ENCODE measurements at regions not wholly inside any gene's neighbourhood (a gene's known extent, or its start where the extent isn't known, plus 50 kb on each side); places are given as distances from the start of the nearest gene placed in this dataset.

- no peak for DNase-seq
Observed at GRCh38 chr4:180103794-180104193, 2139.4 kb upstream of the TENM3 start.

GRCh38 chr4:180105362-180105761, 2137.8 kb upstream of the TENM3 start:
- no peak for DNase-seq

GRCh38 chr4:180106122-180106521, 2137.1 kb upstream of the TENM3 start:
- DNase-seq, result no peak

GRCh38 chr4:180106997-180107396, 2136.2 kb upstream of the TENM3 start:
- no peak for DNase-seq

DNA sequence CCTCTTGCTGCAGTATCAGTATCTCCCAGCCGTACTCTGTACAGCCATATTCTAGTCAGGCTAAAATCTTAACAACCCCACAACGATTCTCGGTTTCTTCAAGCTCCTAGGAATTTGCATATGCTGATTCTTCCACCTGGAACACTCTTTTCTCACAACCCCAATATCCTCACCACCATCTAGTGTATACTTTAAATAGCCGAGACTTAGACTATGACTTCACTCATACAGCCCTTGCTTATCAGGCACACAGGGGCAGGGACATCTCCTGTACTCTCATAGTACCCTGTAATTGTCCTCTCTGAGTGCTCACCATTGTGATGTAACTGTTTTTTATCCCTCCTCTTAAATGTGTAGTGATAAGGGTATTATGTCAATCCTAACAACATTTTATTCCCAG, 2126.4 kb upstream of the TENM3 start:
- DNase-seq, result no peak

- DNase-seq, result no peak
Observed at GRCh38 chr4:180120068-180120467, 2123.1 kb upstream of the TENM3 start.

- no peak for DNase-seq
Observed at GRCh38 chr4:180134091-180134866, 2108.9 kb upstream of the TENM3 start.

DNA sequence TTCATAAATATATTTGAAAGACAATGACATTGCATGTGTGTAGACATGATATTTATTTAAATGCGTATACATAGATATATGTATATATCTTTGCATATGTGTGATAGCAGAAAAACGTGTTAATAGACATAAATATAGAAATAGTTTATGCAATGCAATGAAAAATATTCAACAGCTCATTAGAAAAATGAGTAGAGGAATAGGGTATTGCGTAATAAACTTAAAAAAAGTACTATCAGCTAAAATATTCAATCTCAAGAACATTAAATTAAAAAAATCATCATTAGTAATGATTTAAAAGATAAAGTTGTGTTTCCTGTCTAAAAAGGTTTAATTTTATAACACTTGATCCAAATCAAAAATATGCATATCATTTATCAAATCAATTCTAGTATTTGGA, 2101.5 kb upstream of the TENM3 start:
- DNase-seq, result no peak

DNA sequence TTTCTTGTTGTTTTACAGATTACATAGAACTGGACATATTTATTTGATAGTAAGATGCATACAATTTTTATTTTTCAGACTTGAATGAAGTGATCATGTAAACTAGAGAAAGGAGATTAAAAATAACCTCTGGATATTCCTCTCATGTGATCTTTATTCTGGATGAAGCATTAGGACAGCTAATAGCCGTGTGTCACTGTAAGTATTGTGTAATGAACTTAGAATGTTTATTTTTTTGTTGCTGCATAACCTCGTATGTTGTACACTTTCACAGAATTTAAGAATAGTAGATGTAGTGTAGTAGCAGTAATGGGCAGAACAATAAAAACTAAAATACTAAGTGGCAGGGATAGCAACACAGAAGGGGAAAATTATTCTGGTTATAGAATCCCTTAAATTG, 2094.5 kb upstream of the TENM3 start:
- no peak for DNase-seq

DNA sequence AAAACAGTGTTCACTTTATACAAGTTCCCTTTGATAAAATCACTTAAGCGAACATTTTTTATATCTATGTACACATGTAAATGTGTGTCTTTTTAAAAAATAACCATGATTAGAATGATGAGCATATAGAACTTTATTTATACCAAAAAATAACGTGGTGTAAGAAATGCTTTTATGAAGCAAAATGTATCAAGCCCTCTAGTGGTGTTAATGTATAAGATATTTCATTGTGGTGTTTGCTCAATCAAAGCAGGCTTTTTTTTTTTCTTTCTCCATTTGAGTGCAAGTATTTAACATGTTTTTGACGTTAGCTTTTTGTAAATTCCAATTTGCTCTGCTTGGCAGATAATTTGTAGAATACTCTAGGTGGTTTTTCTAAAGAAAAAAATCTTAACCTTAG, 2092.4 kb upstream of the TENM3 start:
- DNase-seq, result no peak

- DNase-seq, result no peak
Observed at GRCh38 chr4:180152831-180153230, 2090.4 kb upstream of the TENM3 start.

DNA sequence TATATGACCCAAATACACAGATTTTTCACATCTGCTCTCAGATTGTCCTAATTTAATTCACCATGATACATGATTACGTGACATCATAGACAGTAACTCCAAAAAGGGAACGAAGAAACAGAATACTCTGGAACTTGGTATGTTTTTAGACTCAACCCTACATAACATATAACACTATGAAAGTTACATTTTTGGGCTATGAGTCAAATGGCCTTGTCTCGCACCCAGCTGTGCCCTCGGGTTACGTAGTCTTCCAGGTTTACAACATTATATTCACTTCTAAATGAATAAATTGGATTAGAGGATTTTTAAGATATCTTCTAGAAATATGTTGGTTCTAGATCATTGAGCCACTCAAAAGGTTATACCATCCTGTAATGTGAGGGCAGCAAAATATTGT, 2089.6 kb upstream of the TENM3 start:
- no peak for DNase-seq

- no peak for DNase-seq
Observed at GRCh38 chr4:180156684-180157083, 2086.5 kb upstream of the TENM3 start.

GRCh38 chr4:180160195-180160983, 2082.8 kb upstream of the TENM3 start:
- DNase-seq, result no peak

- no peak for DNase-seq
Observed at GRCh38 chr4:180164799-180165198, 2078.4 kb upstream of the TENM3 start.

- no peak for DNase-seq
Observed at GRCh38 chr4:180169394-180169793, 2073.8 kb upstream of the TENM3 start.

- DNase-seq, result no peak
Observed at GRCh38 chr4:180169966-180170365, 2073.2 kb upstream of the TENM3 start.

DNA sequence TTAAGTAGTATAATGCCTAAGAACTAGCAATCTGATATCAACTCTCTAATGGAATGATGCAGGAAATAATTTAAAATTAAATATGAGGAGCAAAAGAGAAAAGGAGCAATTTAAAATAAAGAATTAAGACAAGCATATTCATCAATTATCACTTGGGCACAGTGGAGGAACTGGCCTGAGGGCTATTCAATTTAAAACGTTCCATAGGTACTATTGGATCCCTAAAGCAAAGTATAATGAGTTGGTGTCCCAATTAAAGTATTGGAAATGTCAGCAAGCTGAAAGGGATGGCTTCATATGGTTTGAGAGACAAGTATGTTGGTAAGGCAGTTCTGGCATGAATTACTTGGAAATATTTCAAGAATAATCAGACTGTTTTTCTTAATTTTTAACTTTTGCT, 2064.1 kb upstream of the TENM3 start:
- DNase-seq, result no peak

- no peak for DNase-seq
Observed at GRCh38 chr4:180189666-180190065, 2053.5 kb upstream of the TENM3 start.

GRCh38 chr4:180190382-180190781, 2052.8 kb upstream of the TENM3 start:
- DNase-seq, result no peak

DNA sequence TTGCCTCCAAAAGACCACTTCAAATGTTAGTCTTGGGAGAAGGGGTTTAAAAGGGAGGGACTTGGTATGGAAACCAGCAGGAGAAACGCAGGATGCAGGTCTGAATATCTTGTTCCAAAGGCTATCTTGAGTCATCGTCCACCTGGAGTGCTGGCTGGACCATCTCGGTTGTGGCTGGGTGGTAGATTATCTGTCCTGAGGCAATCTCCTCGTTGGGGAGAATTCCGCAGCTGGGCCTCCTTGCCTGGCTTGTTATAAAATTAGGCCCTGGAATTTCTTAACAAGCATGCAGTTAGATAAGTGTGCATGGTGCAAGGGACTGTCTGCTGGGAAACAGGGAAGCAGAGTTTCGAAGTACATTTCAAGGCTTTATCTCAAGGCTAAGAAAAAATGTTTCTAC, 2045.7 kb upstream of the TENM3 start:
- no peak for DNase-seq

- DNase-seq, result no peak
Observed at GRCh38 chr4:180203349-180203748, 2039.9 kb upstream of the TENM3 start.

GRCh38 chr4:180205276-180205675, 2037.9 kb upstream of the TENM3 start:
- DNase-seq, result no peak

GRCh38 chr4:180207921-180208320, 2035.3 kb upstream of the TENM3 start:
- no peak for DNase-seq

Data from left hindlimb (tissue), 1 donor.